22Rv1 (cell line): ENCODE measurements at regions not wholly inside any gene's neighbourhood (a gene's known extent, or its start where the extent isn't known, plus 50 kb on each side); places are given as distances from the start of the nearest gene placed in this dataset.

ENCODE experiments used
- CTCF ChIP-seq: fragments of 450-650 bp; IDR thresholded peaks from 2 replicates; pipeline ENCODE4 v1.5.1; 2017; ENCODE audit warnings: mild to moderate bottlenecking
- ZFX ChIP-seq: fragments of 450-650 bp; IDR thresholded peaks from 2 replicates; pipeline ENCODE4 v1.6.1; 2017; ENCODE audit warnings: antibody characterized with exemption, borderline replicate concordance

- TF ChIP-seq CTCF (no peak), ZFX (no peak)
Measured at GRCh38 chr16:63787014-63787413, 1334.8 kb downstream of the CDH11 start.
